ENCODE measurements at regions not wholly inside any gene's neighbourhood (a gene's known extent, or its start where the extent isn't known, plus 50 kb on each side); places are given as distances from the start of the nearest gene placed in this dataset.

- Histone ChIP-seq H3K4me2 (ENCODE audit: low read length) (no peak overlapping the region), H3K9me2 (ENCODE audit: insufficient read depth) (no peaks in the 10 kb centered on the region), H3K4me3 (replicated peaks in 1 of 2; ENCODE audit: low read depth in 1 of 2, low read length in 2 of 2) (no peak overlapping the region), H3K36me3 (ENCODE audit: control insufficient read depth in 1 of 2, insufficient read depth in 2 of 2, low read length in 2 of 2) (no peaks in the 10 kb centered on the region), H4K20me1 (ENCODE audit: insufficient read depth) (no peaks in the 10 kb centered on the region), H2AFZ (ENCODE audit: low read depth, low read length, poor library complexity, severe bottlenecking) (no peak overlapping the region), H3K9ac (ENCODE audit: low read length) (no peak overlapping the region), H3K27me3 (ENCODE audit: insufficient read depth, low read length) (no peaks in the 10 kb centered on the region), H3K4me1 (ENCODE audit: control insufficient read depth in 1 of 2, insufficient read depth in 2 of 2, low read length in 2 of 2) (no peaks in the 10 kb centered on the region), H3K9me3 (ENCODE audit: control insufficient read depth in 1 of 2, insufficient read depth in 1 of 2, low read depth in 1 of 2, low read length in 2 of 2) (no peaks in the 10 kb centered on the region), H3K27ac (ENCODE audit: low read depth, low read length) (no peak overlapping the region), H3K79me2 (ENCODE audit: insufficient read depth, low read length) (no peaks in the 10 kb centered on the region)
- intact Hi-C loops (cut with micrococcal nuclease): no loop called here
- POLR2A ChIA-PET: no interaction called here
- RAD21 ChIA-PET (ENCODE audit: low non-redundant PET in 1 of 2, low total read pairs in 2 of 2, uncharacterized antibody in 2 of 2, unreplicated experiment in 2 of 2): no interaction called here
- BruUV-seq (replicated peaks): no TSS peak
- TF ChIP-seq ZBTB33 (IDR thresholded peaks at IDR 0.05; ENCODE audit: extremely low read depth, insufficient replicate concordance, low read length) (no peak), CBX3 (IDR thresholded peaks at IDR 0.05; ENCODE audit: low read depth) (no peak), FOSL1 (IDR thresholded peaks at IDR 0.05; ENCODE audit: low read depth) (no peak), JUND (IDR thresholded peaks at IDR 0.05) (no peak), EZH2phosphoT487 (IDR thresholded peaks at IDR 0.05; ENCODE audit: borderline replicate concordance) (no peak), TCF7L2 (IDR thresholded peaks at IDR 0.05; ENCODE audit: borderline replicate concordance, extremely low read depth, insufficient read depth, insufficient read length) (no peak), EGR1 (IDR thresholded peaks at IDR 0.05; ENCODE audit: low read depth) (no peak), ATF3 (IDR thresholded peaks at IDR 0.05) (no peak), POLR2A (IDR thresholded peaks at IDR 0.05; ENCODE audit: borderline replicate concordance, extremely low read depth, insufficient read depth, insufficient read length) (no peak), REST (IDR thresholded peaks at IDR 0.05; ENCODE audit: low read depth) (no peak), CTCF (IDR thresholded peaks at IDR 0.05 in 2 of 3, conservative IDR thresholded peaks at IDR 0.05 in 1 of 3; ENCODE audit: borderline replicate concordance in 1 of 3, insufficient read depth in 1 of 3, low read depth in 2 of 3, low read length in 2 of 3) (no peak), POLR2AphosphoS5 (IDR thresholded peaks at IDR 0.05; ENCODE audit: low read depth, low read length) (no peak)
- no peak for ATAC-seq
- CTCF ChIA-PET: no interaction called here
- DNase-seq (ENCODE audit: low read depth, low spot score): no peak
Observed at GRCh38 chr2:14930441-14930840, 297.9 kb downstream of the LRATD1 start.
